Urinary bladder (tissue), 3 donors: ENCODE measurements at regions not wholly inside any gene's neighbourhood (a gene's known extent, or its start where the extent isn't known, plus 50 kb on each side); places are given as distances from the start of the nearest gene placed in this dataset.

Experiments
- DNase-seq: peaks from one replicate; pipeline ENCODE4 v3.0.0-alpha.2; 2015; ENCODE audit errors: extremely low spot score
- H3K27ac ChIP-seq: one replicate; pipeline ENCODE4 v1.5.1; 2013; ENCODE audit warnings: low read depth, mild to moderate bottlenecking, moderate library complexity
- H3K36me3 ChIP-seq: one replicate; pipeline ENCODE4 v1.6.1; 2013; ENCODE audit warnings: mild to moderate bottlenecking, moderate library complexity; ENCODE audit not compliant: insufficient read depth
- H3K4me1 ChIP-seq: one replicate; pipeline ENCODE4 v1.6.1; 2013; ENCODE audit warnings: mild to moderate bottlenecking, moderate library complexity; ENCODE audit not compliant: insufficient read depth
- H3K4me3 ChIP-seq: one replicate; pipeline ENCODE4 v1.5.1; 2013; ENCODE audit warnings: low read depth, low read length
- WGBS: extraction: QIAGEN DNeasy Blood & Tissue Kit; methylation state at CpG from one replicate; pipeline ENCODE4 v1.1.7; 2013; 5-methylcytosine and 5-hydroxymethylcytosine counted together
- donor health status: healthy with polysubstance abuse.
- donor health status: healthy.

DNA sequence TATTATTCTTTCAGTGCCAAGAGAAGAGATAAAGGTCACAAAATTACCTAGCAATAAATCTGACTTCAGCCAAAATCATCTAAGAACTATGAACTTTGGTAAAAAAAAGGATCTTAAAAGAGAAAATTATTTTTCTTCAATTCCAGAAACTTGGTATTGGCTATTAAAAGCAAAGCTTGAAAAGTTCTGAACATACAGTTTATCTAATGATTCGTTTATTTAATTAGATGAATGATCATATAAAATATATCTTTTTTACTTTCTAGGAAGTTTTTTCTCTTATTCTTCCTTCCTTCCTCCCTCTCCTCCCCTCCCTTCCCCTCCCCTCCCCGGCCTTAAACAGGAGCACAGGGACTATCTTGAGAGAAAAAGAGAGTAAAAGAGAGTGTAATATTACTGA, 536.1 kb downstream of the SOX11 start:
- no peak for DNase-seq
- Histone ChIP-seq H3K36me3 (no peaks in the 10 kb centered on the region), H3K4me3 (no peak overlapping the region), H3K4me1 (no peaks in the 10 kb centered on the region), H3K27ac (no peak overlapping the region)
- 55% methylated on average over 2 of the region's 2 CpGs for WGBS

DNA sequence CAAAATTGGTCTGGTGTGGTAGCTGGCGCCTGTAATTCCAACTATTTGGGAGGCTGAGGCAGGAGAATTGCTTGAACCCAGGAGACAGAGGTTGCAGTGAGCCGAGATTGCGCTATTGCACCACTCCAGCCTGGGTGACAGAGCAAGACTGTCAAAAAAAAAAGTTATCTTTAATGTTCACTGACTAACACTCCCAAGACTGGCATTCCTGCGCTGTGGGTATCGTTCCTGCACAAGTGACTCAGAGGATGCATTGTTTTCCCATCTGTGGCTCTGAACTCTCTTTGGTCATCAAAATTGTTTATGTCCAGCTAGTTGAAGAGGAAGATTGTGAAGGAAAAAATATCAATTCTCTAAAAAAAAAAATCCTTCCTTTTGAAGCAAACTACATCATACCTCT, 539.0 kb downstream of the SOX11 start:
- WGBS: 91% methylated on average over 5 of the region's 5 CpGs
- Histone ChIP-seq H3K4me3 (no peak overlapping the region), H3K36me3 (no peaks in the 10 kb centered on the region), H3K4me1 (no peaks in the 10 kb centered on the region), H3K27ac (no peak overlapping the region)
- DNase-seq: no peak

DNA sequence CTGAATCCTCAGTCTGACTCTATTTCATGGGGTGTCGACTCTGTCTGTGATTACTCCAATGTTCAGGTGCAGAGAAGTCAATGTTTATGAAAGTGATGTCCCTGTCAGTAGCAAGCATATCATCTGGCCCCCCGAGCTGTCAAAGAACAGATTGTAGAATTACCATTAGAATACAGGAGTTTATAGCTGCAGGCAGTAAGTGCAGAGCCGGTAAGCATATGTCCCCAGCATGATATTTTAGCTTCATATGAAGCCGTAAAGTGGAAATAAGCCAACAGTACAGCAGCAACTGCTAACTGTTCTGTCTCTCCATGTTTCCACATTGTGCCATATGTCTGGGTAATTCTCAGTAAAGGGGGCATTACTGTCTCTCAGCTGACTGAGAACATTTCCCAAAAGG, 541.8 kb downstream of the SOX11 start:
- 74% methylated on average over 4 of the region's 4 CpGs for WGBS
- no peak overlapping the region for H3K27ac ChIP-seq
- H3K4me1 ChIP-seq: no peaks in the 10 kb centered on the region
- no peaks in the 10 kb centered on the region for H3K36me3 ChIP-seq
- no peak overlapping the region for H3K4me3 ChIP-seq
- no peak for DNase-seq

DNA sequence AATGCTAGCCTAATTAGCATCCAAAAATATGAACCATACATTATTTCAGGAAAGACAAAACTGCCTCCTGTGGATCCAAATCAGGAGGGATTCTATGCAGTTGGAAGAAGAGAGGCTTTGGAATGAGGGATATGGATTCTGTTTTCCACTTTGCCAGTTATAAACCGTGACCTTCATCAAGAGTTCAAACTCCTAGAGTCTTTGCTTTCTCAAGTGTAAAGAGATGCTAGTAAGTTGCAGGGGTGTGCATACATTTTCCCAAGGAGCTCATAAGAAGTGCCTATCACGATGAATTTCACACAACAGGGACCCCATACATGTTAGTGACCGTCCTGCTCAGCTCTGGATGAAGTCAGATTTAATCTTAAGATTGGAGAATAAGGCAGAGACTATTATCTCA, 542.5 kb downstream of the SOX11 start:
- Histone ChIP-seq H3K4me1 (no peaks in the 10 kb centered on the region), H3K36me3 (no peaks in the 10 kb centered on the region), H3K27ac (no peak overlapping the region), H3K4me3 (no peak overlapping the region)
- DNase-seq: no peak
- WGBS: 78% methylated on average over 3 of the region's 3 CpGs

DNA sequence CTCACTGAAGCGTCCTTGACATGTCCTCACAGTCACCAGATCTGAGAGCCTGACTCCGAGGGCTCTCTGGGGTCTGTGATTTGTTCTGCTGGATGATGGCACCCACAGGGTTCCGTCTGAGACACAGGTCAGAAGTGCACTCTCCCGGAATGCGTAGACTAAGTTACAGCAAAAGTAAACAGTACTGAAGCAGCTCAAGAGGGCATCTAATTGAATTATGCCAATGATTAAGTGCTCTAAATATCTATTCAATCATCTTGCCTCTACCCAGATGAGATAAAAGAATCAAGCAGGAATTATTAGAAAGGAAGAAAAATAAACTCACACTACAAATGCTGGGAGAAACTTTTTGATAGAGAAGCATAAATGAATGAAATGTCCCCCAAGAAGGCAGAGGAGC, 544.1 kb downstream of the SOX11 start:
- DNase-seq: no peak
- Histone ChIP-seq H3K4me1 (no peaks in the 10 kb centered on the region), H3K36me3 (no peaks in the 10 kb centered on the region), H3K27ac (no peak overlapping the region), H3K4me3 (no peak overlapping the region)
- WGBS: 40% methylated on average over 5 of the region's 5 CpGs

DNA sequence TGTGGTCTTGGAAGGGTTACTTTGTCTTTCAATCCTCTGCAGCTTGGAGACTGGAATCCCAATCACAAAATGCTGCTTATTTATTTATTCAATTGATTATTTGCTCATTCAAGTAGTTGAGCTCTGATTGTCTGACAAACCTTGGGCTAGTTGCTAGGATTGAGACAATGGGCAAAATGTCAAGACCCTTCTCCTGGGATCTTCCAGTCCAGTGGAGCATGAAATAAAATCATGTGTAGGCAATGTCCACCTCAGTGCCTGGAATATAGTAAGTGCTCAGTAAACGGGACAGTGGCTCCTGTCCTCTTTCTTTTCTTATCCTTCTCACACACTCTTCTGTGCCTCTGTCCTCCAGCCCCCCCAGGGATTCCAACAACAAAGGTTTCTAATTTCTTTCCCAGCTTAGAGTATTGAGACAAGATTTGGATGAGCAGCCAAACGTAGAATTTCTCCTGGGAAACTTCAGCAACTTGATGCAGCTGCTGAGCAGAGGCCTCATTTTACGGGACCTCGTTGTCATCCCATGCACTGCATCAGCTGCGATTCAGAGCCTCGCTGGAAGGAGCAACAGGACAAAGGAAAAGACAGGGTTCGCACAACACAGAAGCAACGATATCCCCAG, 545.0 kb downstream of the SOX11 start:
- Histone ChIP-seq H3K27ac (no peak overlapping the region), H3K4me1 (no peaks in the 10 kb centered on the region), H3K36me3 (no peaks in the 10 kb centered on the region), H3K4me3 (no peak overlapping the region)
- WGBS: 62% methylated on average over 8 of the region's 8 CpGs
- DNase-seq: no peak

DNA sequence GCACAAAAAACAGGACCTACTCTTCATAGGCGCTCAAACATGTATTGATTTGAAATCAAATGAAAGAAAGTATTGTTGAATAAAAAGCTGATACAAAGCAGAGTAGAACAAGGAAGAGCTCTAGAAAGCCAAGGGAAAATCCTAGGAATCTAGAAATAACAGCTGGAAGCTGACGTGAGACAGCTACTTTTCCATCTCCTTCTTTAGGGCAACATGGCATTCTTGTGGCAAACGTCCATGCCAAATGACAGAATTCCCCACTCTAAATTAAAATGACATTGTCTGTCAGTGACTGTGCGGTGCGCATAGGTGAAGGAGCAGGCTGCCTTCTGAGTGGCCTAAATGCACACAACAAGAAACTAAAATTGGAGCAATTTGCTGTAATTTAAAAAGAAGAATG, 557.4 kb downstream of the SOX11 start:
- Histone ChIP-seq H3K4me1 (no peaks in the 10 kb centered on the region), H3K4me3 (no peak overlapping the region), H3K27ac (no peak overlapping the region), H3K36me3 (no peaks in the 10 kb centered on the region)
- WGBS: 69% methylated on average over 5 of the region's 5 CpGs
- DNase-seq: no peak

DNA sequence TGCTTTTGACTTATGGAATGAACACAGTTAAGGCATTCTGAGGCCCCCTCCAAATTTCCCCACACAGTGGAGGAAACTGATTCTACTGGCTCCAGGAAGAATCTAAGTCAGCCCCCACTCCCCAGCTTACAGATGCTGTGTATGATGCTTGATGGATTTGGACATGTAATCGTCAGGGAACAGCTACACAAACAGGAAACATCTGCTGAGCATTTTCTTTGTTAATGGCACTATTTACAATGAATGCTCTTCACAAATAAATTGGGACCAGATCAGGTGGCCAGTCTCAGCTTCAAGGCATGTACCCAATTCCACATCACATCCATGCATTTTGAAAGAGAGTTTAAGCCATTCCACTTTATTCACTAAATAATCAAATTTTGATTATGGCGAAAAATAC, 562.3 kb downstream of the SOX11 start:
- DNase-seq: no peak
- Histone ChIP-seq H3K4me1 (no peaks in the 10 kb centered on the region), H3K27ac (no peak overlapping the region), H3K36me3 (no peaks in the 10 kb centered on the region), H3K4me3 (no peak overlapping the region)
- WGBS: 5% methylated on average over 2 of the region's 2 CpGs

DNA sequence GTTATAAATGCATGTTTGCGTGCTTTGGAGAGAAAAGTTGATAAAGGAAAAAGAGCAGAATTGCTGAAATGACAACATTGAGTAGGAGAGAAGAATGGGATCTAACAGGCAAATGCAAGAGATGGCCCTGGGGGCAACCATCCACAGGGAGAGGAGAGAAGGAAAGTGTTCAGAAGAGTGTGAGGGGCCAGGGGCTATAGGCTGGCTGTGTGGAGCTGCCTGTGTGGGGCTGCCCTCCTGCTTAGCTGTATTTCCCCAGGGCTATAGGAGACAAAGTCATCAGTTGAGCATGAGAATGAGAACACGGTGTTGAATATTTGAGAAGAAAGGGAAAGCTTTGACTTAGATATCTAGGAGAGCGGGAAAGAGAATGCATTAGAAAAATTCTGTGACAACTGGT, 572.0 kb downstream of the SOX11 start:
- WGBS: 88% methylated on average over 3 of the region's 3 CpGs
- Histone ChIP-seq H3K36me3 (no peaks in the 10 kb centered on the region), H3K4me3 (no peak overlapping the region), H3K4me1 (no peaks in the 10 kb centered on the region), H3K27ac (no peak overlapping the region)
- DNase-seq: no peak

DNA sequence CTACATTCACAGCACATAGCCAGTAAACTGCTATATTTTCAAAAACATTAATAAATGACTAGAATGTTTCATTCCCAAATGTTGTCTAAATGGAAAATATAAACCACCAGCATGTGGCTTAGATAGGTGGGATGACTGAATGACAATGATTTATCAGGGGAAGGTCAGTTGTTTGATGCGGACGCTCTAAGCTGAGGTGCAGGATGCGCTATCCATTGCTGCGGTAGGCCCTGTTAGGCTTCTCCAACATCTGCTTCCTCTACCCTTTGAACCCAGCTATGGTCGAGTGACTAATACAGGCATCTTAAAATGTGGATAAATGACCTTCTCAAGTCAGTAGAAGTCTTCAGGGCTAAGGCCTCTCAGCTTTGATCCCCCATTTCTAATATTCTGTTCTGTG, 584.2 kb downstream of the CMPK2 start:
- 89% methylated on average over 5 of the region's 5 CpGs for WGBS
- no peak overlapping the region for H3K27ac ChIP-seq
- H3K4me1 ChIP-seq: no peaks in the 10 kb centered on the region

DNA sequence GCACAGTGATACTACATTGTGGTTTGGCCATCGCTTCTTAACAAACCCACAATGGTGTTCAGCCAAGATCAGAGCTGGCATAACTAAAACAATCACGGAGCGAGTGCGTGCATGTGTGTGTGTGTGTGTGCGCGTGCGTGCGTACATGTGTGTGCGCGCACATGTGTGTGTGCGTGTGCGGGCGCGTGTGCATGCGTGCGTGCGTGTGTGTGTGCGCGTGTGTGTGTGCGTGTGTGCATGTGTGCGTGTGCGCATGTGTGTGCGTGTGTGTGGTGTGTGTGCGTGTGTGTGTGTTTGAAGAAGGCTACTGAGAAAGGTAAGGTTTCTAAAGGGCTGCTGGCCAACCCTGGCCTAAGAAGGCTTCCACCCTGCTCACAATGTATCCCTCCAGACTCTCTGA, 582.4 kb downstream of the CMPK2 start:
- Histone ChIP-seq H3K36me3 (no peaks in the 10 kb centered on the region), H3K4me1 (no peaks in the 10 kb centered on the region), H3K27ac (no peak overlapping the region), H3K4me3 (no peak overlapping the region)
- no peak for DNase-seq
- 76% methylated on average over 24 of the region's 24 CpGs for WGBS

More for the DNA sequence above, 584.2 kb downstream of the CMPK2 start:
- Histone ChIP-seq H3K36me3 (no peaks in the 10 kb centered on the region), H3K4me3 (no peak overlapping the region)
- no peak for DNase-seq

DNA sequence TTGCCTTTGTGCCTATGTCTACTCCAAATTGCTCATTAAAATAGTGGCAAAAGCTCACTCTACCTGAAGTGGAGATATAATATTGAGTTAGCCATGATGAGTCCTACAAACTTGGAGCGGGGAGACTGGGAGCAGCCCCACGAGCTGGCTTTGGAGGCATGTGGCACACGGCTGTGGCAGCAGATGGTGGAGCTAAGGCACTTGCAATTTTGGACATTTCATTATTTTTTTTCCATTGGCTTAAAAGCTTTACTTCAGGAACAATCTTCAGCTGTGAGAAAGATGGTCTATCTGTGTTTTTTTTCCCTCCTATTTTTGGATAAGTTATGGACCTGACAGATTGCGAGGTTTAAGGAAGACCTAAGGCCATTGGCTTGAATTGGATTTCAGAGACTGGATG, 578.3 kb downstream of the CMPK2 start:
- WGBS: 91% methylated on average over 4 of the region's 4 CpGs
- no peak for DNase-seq
- Histone ChIP-seq H3K27ac (no peak overlapping the region), H3K4me3 (no peak overlapping the region), H3K4me1 (no peaks in the 10 kb centered on the region), H3K36me3 (no peaks in the 10 kb centered on the region)

DNA sequence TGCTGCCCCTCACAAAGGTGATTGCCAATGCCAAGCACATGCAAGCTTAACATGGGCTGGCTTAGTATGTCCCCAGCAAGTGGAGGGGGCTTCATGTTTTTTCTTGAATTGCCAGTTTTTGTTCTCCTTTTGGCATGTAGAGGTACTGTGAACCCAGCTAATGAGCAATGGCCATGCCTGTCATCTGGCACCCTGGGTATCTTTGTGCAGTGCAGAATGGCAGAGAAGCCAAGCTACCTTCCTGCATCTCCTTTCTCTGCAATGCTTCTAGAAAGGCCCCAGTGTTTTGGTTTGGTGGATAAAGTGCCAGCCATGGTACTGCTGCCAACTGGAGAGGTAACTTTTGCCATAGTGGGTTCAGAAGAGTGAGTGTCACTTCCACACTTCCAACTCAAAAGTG, 576.9 kb downstream of the CMPK2 start:
- DNase-seq: no peak

DNA sequence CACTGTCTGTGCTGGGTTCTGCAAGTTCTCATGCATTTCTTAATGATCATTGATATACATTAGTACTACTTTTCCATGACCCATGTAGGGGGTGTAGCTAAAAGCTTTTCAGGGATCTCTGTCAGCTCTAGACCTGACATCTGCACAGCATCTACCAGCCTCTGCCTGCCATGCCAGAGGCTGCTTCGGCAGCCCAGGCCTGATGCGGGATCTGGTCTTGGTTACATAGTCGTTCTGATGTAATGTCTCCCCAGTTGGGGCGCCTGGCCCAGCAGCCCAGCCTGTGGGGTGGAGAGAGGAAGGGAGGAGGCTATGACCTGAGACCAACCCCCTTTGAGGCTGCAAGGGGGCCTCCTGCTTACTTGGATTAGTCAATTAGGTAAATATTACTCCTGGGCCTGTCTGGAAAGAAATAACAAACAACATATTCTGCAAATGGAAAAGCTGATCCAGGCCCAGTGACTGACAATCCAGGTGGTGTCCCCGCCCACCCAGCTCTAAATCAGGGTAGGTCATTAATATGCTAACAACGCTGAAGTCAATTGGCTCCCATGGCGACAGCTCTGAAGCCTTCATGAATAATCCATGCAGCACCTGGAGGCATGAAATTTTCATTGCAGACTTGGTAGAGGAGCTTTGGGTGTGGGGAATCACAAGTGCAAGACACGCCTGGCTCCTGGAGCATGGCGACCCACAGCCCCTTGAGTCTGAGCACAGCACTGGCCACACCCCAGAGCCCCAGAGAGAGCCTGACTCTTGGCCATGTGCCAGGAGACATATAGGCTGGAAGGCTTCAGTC, 575.3 kb downstream of the CMPK2 start:
- H3K27ac ChIP-seq: no peak overlapping the region
- H3K4me1 ChIP-seq: no peaks in the 10 kb centered on the region
- WGBS: 84% methylated on average over 9 of the region's 9 CpGs

More for the DNA sequence above, 576.9 kb downstream of the CMPK2 start:
- Histone ChIP-seq H3K36me3 (no peaks in the 10 kb centered on the region), H3K4me1 (no peaks in the 10 kb centered on the region), H3K27ac (no peak overlapping the region), H3K4me3 (no peak overlapping the region)

More for the DNA sequence above, 575.3 kb downstream of the CMPK2 start:
- no peak for DNase-seq
- H3K4me3 ChIP-seq: no peak overlapping the region
- no peaks in the 10 kb centered on the region for H3K36me3 ChIP-seq
